ENCODE measurements at regions not wholly inside any gene's neighbourhood (a gene's known extent, or its start where the extent isn't known, plus 50 kb on each side); places are given as distances from the start of the nearest gene placed in this dataset.

DNA sequence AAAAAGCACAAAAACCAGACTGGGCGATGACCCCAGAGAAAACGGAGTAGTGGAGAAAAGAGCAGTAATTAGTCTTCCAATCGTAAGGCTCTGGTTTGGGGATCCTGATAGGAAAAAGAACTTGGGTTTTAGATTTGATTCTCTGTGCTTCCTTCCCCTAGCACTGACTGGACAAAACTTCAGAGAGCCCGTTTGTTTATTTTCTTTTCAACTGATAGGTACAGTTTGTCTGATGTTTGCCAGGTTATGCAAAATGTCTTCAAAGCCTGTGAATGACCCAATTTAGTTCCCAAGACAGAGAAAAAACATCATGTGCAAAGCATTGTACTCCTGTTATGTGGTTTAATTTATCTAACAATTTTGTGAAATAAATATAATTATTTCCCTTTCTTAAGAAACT is 151.1 kb upstream of the COX10 start:
- H2AFZ ChIP-seq (ENCODE audit: low read depth, low read length) = no peak overlapping the region
- no peak overlapping the region for H3K27ac ChIP-seq (ENCODE audit: low read length)
- H3K79me2 ChIP-seq (ENCODE audit: low read length) = no peaks in the 10 kb centered on the region
- TF ChIP-seq, protein P1, sequence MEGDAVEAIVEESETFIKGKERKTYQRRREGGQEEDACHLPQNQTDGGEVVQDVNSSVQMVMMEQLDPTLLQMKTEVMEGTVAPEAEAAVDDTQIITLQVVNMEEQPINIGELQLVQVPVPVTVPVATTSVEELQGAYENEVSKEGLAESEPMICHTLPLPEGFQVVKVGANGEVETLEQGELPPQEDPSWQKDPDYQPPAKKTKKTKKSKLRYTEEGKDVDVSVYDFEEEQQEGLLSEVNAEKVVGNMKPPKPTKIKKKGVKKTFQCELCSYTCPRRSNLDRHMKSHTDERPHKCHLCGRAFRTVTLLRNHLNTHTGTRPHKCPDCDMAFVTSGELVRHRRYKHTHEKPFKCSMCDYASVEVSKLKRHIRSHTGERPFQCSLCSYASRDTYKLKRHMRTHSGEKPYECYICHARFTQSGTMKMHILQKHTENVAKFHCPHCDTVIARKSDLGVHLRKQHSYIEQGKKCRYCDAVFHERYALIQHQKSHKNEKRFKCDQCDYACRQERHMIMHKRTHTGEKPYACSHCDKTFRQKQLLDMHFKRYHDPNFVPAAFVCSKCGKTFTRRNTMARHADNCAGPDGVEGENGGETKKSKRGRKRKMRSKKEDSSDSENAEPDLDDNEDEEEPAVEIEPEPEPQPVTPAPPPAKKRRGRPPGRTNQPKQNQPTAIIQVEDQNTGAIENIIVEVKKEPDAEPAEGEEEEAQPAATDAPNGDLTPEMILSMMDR (IDR thresholded peaks at IDR 0.05; ENCODE audit: low read depth, low read length) = no peak
- TF ChIP-seq EZH2phosphoT487 (IDR thresholded peaks at IDR 0.05; ENCODE audit: low read depth) = no peak
- no peaks in the 10 kb centered on the region for H3K36me3 ChIP-seq (replicated peaks; ENCODE audit: low read depth, low read length)
- H3K9ac ChIP-seq (ENCODE audit: low read length) = no peak overlapping the region
- no peak overlapping the region for H3K4me3 ChIP-seq (ENCODE audit: low read length)
- no peaks in the 10 kb centered on the region for H3K9me3 ChIP-seq (ENCODE audit: insufficient read depth, low read length)
- no peaks in the 10 kb centered on the region for H3K27me3 ChIP-seq (ENCODE audit: low read depth, low read length)
- H3K4me2 ChIP-seq (ENCODE audit: low read length) = no peak overlapping the region
- H4K20me1 ChIP-seq (ENCODE audit: insufficient read depth, low read length) = no peaks in the 10 kb centered on the region
- peaks cover 45% of the 10 kb centered on the region for H3K4me1 ChIP-seq (ENCODE audit: low read length)

DNA sequence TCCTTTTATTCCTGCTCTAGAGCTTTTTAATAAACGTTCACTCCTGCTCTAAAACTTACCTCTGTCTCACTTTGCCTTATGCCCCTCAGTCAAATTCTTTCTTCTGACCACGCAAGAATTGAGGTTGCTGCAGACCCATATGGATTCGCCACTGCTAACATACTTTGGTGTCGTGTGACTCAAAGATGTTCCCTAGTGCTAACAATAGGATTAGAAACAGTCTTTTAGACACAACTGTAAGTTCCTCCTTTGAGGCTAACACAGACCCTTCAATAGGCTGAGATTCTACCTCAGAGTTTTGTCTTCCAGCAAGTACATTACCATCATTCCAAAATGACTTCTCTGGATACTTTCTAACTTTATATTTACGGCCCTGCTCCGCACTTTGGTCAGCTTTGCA is 149.5 kb upstream of the COX10 start:
- no peaks in the 10 kb centered on the region for H3K27me3 ChIP-seq (ENCODE audit: low read depth, low read length)
- H3K36me3 ChIP-seq (replicated peaks; ENCODE audit: low read depth, low read length) = no peaks in the 10 kb centered on the region
- H3K79me2 ChIP-seq (ENCODE audit: low read length) = no peaks in the 10 kb centered on the region
- TF ChIP-seq EZH2phosphoT487 (IDR thresholded peaks at IDR 0.05; ENCODE audit: low read depth) = no peak
- TF ChIP-seq, protein P1 (IDR thresholded peaks at IDR 0.05; ENCODE audit: low read depth, low read length) = no peak
- no peaks in the 10 kb centered on the region for H4K20me1 ChIP-seq (ENCODE audit: insufficient read depth, low read length)
- H2AFZ ChIP-seq (ENCODE audit: low read depth, low read length) = no peak overlapping the region
- peaks cover 45% of the 10 kb centered on the region for H3K4me1 ChIP-seq (ENCODE audit: low read length)
- no peak overlapping the region for H3K9ac ChIP-seq (ENCODE audit: low read length)
- 0 out of 2 replicates have a peak overlapping the region, but pooled peaks have one; percentile 37 for H3K4me3 ChIP-seq (ENCODE audit: low read length)
- peak overlapping the region; percentile 67 for H3K4me2 ChIP-seq (ENCODE audit: low read length)
- H3K9me3 ChIP-seq (ENCODE audit: insufficient read depth, low read length) = no peaks in the 10 kb centered on the region
- H3K27ac ChIP-seq (ENCODE audit: low read length) = no peak overlapping the region

GRCh38 chr17:13920413-13920812 is 148.9 kb upstream of the COX10 start:
- no peaks in the 10 kb centered on the region for H4K20me1 ChIP-seq (ENCODE audit: insufficient read depth, low read length)
- H3K9ac ChIP-seq (ENCODE audit: low read length) = peak overlapping the region; percentile 13; the same call in 1 of the 2 replicates
- H3K9me3 ChIP-seq (ENCODE audit: insufficient read depth, low read length) = no peaks in the 10 kb centered on the region
- H3K27ac ChIP-seq (ENCODE audit: low read length) = peak overlapping the region; percentile 53
- H3K4me1 ChIP-seq (ENCODE audit: low read length) = peaks cover 45% of the 10 kb centered on the region
- TF ChIP-seq EZH2phosphoT487 (IDR thresholded peaks at IDR 0.05; ENCODE audit: low read depth) = no peak
- TF ChIP-seq, protein P1 (IDR thresholded peaks at IDR 0.05; ENCODE audit: low read depth, low read length) = no peak
- no peaks in the 10 kb centered on the region for H3K79me2 ChIP-seq (ENCODE audit: low read length)
- no peaks in the 10 kb centered on the region for H3K27me3 ChIP-seq (ENCODE audit: low read depth, low read length)
- H3K36me3 ChIP-seq (replicated peaks; ENCODE audit: low read depth, low read length) = no peaks in the 10 kb centered on the region
- H3K4me3 ChIP-seq (ENCODE audit: low read length) = peak overlapping the region; percentile 37
- H3K4me2 ChIP-seq (ENCODE audit: low read length) = peak overlapping the region; percentile 67
- H2AFZ ChIP-seq (ENCODE audit: low read depth, low read length) = no peak overlapping the region

- TF ChIP-seq EZH2phosphoT487 (IDR thresholded peaks at IDR 0.05; ENCODE audit: low read depth) = no peak
- TF ChIP-seq, protein P1 (IDR thresholded peaks at IDR 0.05; ENCODE audit: low read depth, low read length) = no peak
- no peaks in the 10 kb centered on the region for H4K20me1 ChIP-seq (ENCODE audit: insufficient read depth, low read length)
- no peak overlapping the region for H3K9ac ChIP-seq (ENCODE audit: low read length)
- H3K79me2 ChIP-seq (ENCODE audit: low read length) = no peaks in the 10 kb centered on the region
- H3K4me1 ChIP-seq (ENCODE audit: low read length) = peaks cover 39% of the 10 kb centered on the region
- H3K27me3 ChIP-seq (ENCODE audit: low read depth, low read length) = no peaks in the 10 kb centered on the region
- no peak overlapping the region for H3K4me2 ChIP-seq (ENCODE audit: low read length)
- H3K4me3 ChIP-seq (ENCODE audit: low read length) = no peak overlapping the region
- H3K27ac ChIP-seq (ENCODE audit: low read length) = no peak overlapping the region
- no peaks in the 10 kb centered on the region for H3K9me3 ChIP-seq (ENCODE audit: insufficient read depth, low read length)
- no peak overlapping the region for H2AFZ ChIP-seq (ENCODE audit: low read depth, low read length)
- no peaks in the 10 kb centered on the region for H3K36me3 ChIP-seq (replicated peaks; ENCODE audit: low read depth, low read length)
These were observed 147.2 kb upstream of the COX10 start for GRCh38 chr17:13921841-13922776.

Data from OCI-LY3 (cell line).